ENCODE measurements at regions not wholly inside any gene's neighbourhood (a gene's known extent, or its start where the extent isn't known, plus 50 kb on each side); places are given as distances from the start of the nearest gene placed in this dataset.

- no peaks in the 10 kb centered on the region for H3K4me1 Mint-ChIP-seq
- no peaks in the 10 kb centered on the region for H3K36me3 Mint-ChIP-seq
- ATAC-seq, result no peak
- H3K9me3 Mint-ChIP-seq, result no peaks in the 10 kb centered on the region
- CTCF ChIA-PET, result no interaction called here
- POLR2A ChIA-PET, result no interaction called here
- Histone ChIP-seq H3K4me3 (ENCODE audit: low read length) (no peak overlapping the region), H3K36me3 (ENCODE audit: control insufficient read depth in 2 of 3, insufficient read depth in 3 of 3, low read length in 3 of 3) (no peaks in the 10 kb centered on the region), H3K9me3 (ENCODE audit: control insufficient read depth in 2 of 3, low read length in 3 of 3) (no peaks in the 10 kb centered on the region), H3K4me1 (ENCODE audit: control insufficient read depth in 2 of 2, insufficient read depth in 2 of 2, low read length in 2 of 2) (no peaks in the 10 kb centered on the region), H3K27ac (ENCODE audit: low read depth, low read length) (no peak overlapping the region), H3K27me3 (ENCODE audit: control insufficient read depth in 2 of 2, insufficient read depth in 2 of 2, low read length in 2 of 2) (no peaks in the 10 kb centered on the region)
- no peak overlapping the region for H3K27ac Mint-ChIP-seq
- no peak overlapping the region for H3K4me3 Mint-ChIP-seq
- intact Hi-C loops (cut with micrococcal nuclease), result no loop called here
- no peak for DNase-seq
- peaks cover 0 to 22% (median 6%) of the 10 kb centered on the region in 5 donors for H3K27me3 Mint-ChIP-seq
Observed at GRCh38 chr2:173750831-173751230, 214.3 kb downstream of the SP3 start.

- H3K27ac ChIP-seq (ENCODE audit: low read depth, low read length), result no peak overlapping the region
- H3K36me3 ChIP-seq (ENCODE audit: control insufficient read depth in 2 of 3, insufficient read depth in 3 of 3, low read length in 3 of 3), result no peaks in the 10 kb centered on the region
- H3K9me3 Mint-ChIP-seq, result no peaks in the 10 kb centered on the region
- no peaks in the 10 kb centered on the region for H3K4me1 Mint-ChIP-seq
- CTCF ChIA-PET, result no interaction called here
- H3K4me3 Mint-ChIP-seq, result no peak overlapping the region
- intact Hi-C loops (cut with micrococcal nuclease), result no loop called here
- H3K9me3 ChIP-seq (ENCODE audit: control insufficient read depth in 2 of 3, low read length in 3 of 3), result no peaks in the 10 kb centered on the region
- DNase-seq, result no peak
- ATAC-seq, result no peak
- POLR2A ChIA-PET, result no interaction called here
- peaks cover 0 to 16% (median 5%) of the 10 kb centered on the region in 5 donors for H3K27me3 Mint-ChIP-seq
- H3K36me3 Mint-ChIP-seq, result no peaks in the 10 kb centered on the region
- H3K4me3 ChIP-seq (ENCODE audit: low read length), result no peak overlapping the region
- no peaks in the 10 kb centered on the region for H3K4me1 ChIP-seq (ENCODE audit: control insufficient read depth in 2 of 2, insufficient read depth in 2 of 2, low read length in 2 of 2)
- no peaks in the 10 kb centered on the region for H3K27me3 ChIP-seq (ENCODE audit: control insufficient read depth in 2 of 2, insufficient read depth in 2 of 2, low read length in 2 of 2)
- no peak overlapping the region for H3K27ac Mint-ChIP-seq
Observed at GRCh38 chr2:173751245-173751975, 213.8 kb downstream of the SP3 start.

- Histone ChIP-seq H3K9me3 (ENCODE audit: control insufficient read depth in 2 of 3, low read length in 3 of 3) (no peaks in the 10 kb centered on the region), H3K4me1 (ENCODE audit: control insufficient read depth in 2 of 2, insufficient read depth in 2 of 2, low read length in 2 of 2) (no peaks in the 10 kb centered on the region), H3K36me3 (ENCODE audit: control insufficient read depth in 2 of 3, insufficient read depth in 3 of 3, low read length in 3 of 3) (no peaks in the 10 kb centered on the region), H3K27me3 (ENCODE audit: control insufficient read depth in 2 of 2, insufficient read depth in 2 of 2, low read length in 2 of 2) (no peaks in the 10 kb centered on the region), H3K4me3 (ENCODE audit: low read length) (no peak overlapping the region), H3K27ac (ENCODE audit: low read depth, low read length) (no peak overlapping the region)
- Mint-ChIP-seq H3K4me1 (no peaks in the 10 kb centered on the region), H3K4me3 (no peak overlapping the region), H3K36me3 (no peaks in the 10 kb centered on the region), H3K27me3 (peaks cover 0 to 13% (median 0%) of the 10 kb centered on the region in 5 donors), H3K27ac (no peak overlapping the region), H3K9me3 (no peaks in the 10 kb centered on the region)
- ATAC-seq (no peak), DNase-seq (peak in 2 of 9 donors; percentile 4 to 8)
- ChIA-PET CTCF (no interaction called here), POLR2A (no interaction called here)
- intact Hi-C loops (cut with micrococcal nuclease), result loop anchor here in 1 of 2 donors (1.0 kb wide), 1 partner anchor 288 kb away; no protein-coding TSS in a partner anchor
Observed at GRCh38 chr2:173752152-173752551, 213.0 kb downstream of the SP3 start.

GRCh38 chr2:173753441-173753840 is 211.7 kb downstream of the SP3 start:
- CTCF ChIA-PET, result interaction anchor here (0.6 kb wide), 1 partner anchor 115 kb away, joined by 4 read pairs; no protein-coding TSS in a partner anchor
- Mint-ChIP-seq H3K27me3 (peaks cover 0 to 13% (median 8%) of the 10 kb centered on the region in 5 donors), H3K27ac (no peak overlapping the region), H3K9me3 (no peaks in the 10 kb centered on the region), H3K4me1 (no peaks in the 10 kb centered on the region), H3K4me3 (no peak overlapping the region), H3K36me3 (no peaks in the 10 kb centered on the region)
- Histone ChIP-seq H3K27me3 (ENCODE audit: control insufficient read depth in 2 of 2, insufficient read depth in 2 of 2, low read length in 2 of 2) (peaks cover 0 to 4% of the 10 kb centered on the region in 2 donors), H3K9me3 (ENCODE audit: control insufficient read depth in 2 of 3, low read length in 3 of 3) (no peaks in the 10 kb centered on the region), H3K27ac (ENCODE audit: low read depth, low read length) (no peak overlapping the region), H3K4me1 (ENCODE audit: control insufficient read depth in 2 of 2, insufficient read depth in 2 of 2, low read length in 2 of 2) (no peaks in the 10 kb centered on the region), H3K36me3 (ENCODE audit: control insufficient read depth in 2 of 3, insufficient read depth in 3 of 3, low read length in 3 of 3) (no peaks in the 10 kb centered on the region), H3K4me3 (ENCODE audit: low read length) (no peak overlapping the region)
- POLR2A ChIA-PET, result no interaction called here
- intact Hi-C loops (cut with micrococcal nuclease), result no loop called here
- DNase-seq, result no peak
- ATAC-seq, result no peak

GRCh38 chr2:173754165-173754564 is 211.0 kb downstream of the SP3 start:
- ATAC-seq (no peak), DNase-seq (no peak)
- ChIA-PET POLR2A (no interaction called here), CTCF (no interaction called here)
- Mint-ChIP-seq H3K4me3 (no peak overlapping the region), H3K27ac (no peak overlapping the region), H3K4me1 (no peaks in the 10 kb centered on the region), H3K27me3 (peaks cover 0 to 13% (median 6%) of the 10 kb centered on the region in 5 donors), H3K36me3 (no peaks in the 10 kb centered on the region), H3K9me3 (no peaks in the 10 kb centered on the region)
- intact Hi-C loops (cut with micrococcal nuclease), result no loop called here
- Histone ChIP-seq H3K27ac (ENCODE audit: low read depth, low read length) (no peak overlapping the region), H3K9me3 (ENCODE audit: control insufficient read depth in 2 of 3, low read length in 3 of 3) (no peaks in the 10 kb centered on the region), H3K4me1 (ENCODE audit: control insufficient read depth in 2 of 2, insufficient read depth in 2 of 2, low read length in 2 of 2) (no peaks in the 10 kb centered on the region), H3K36me3 (ENCODE audit: control insufficient read depth in 2 of 3, insufficient read depth in 3 of 3, low read length in 3 of 3) (no peaks in the 10 kb centered on the region), H3K27me3 (ENCODE audit: control insufficient read depth in 2 of 2, insufficient read depth in 2 of 2, low read length in 2 of 2) (peaks cover 0 to 4% of the 10 kb centered on the region in 2 donors), H3K4me3 (ENCODE audit: low read length) (no peak overlapping the region)

- Histone ChIP-seq H3K36me3 (ENCODE audit: control insufficient read depth in 2 of 3, insufficient read depth in 3 of 3, low read length in 3 of 3) (no peaks in the 10 kb centered on the region), H3K27me3 (ENCODE audit: control insufficient read depth in 2 of 2, insufficient read depth in 2 of 2, low read length in 2 of 2) (peaks cover 0 to 4% of the 10 kb centered on the region in 2 donors), H3K27ac (ENCODE audit: low read depth, low read length) (no peak overlapping the region), H3K4me3 (ENCODE audit: low read length) (no peak overlapping the region), H3K4me1 (ENCODE audit: control insufficient read depth in 2 of 2, insufficient read depth in 2 of 2, low read length in 2 of 2) (no peaks in the 10 kb centered on the region), H3K9me3 (ENCODE audit: control insufficient read depth in 2 of 3, low read length in 3 of 3) (no peaks in the 10 kb centered on the region)
- CTCF ChIA-PET, result no interaction called here
- intact Hi-C loops (cut with micrococcal nuclease), result no loop called here
- Mint-ChIP-seq H3K27me3 (peaks cover 0 to 17% (median 4%) of the 10 kb centered on the region in 5 donors), H3K36me3 (no peaks in the 10 kb centered on the region), H3K27ac (no peak overlapping the region), H3K9me3 (no peaks in the 10 kb centered on the region), H3K4me3 (no peak overlapping the region), H3K4me1 (no peaks in the 10 kb centered on the region)
- DNase-seq (no peak), ATAC-seq (no peak)
- POLR2A ChIA-PET, result no interaction called here
Observed at GRCh38 chr2:173754837-173755236, 210.3 kb downstream of the SP3 start.

GRCh38 chr2:173755798-173756197 is 209.4 kb downstream of the SP3 start:
- Mint-ChIP-seq H3K4me3 (no peak overlapping the region), H3K36me3 (no peaks in the 10 kb centered on the region), H3K4me1 (no peaks in the 10 kb centered on the region), H3K9me3 (no peaks in the 10 kb centered on the region), H3K27ac (no peak overlapping the region), H3K27me3 (peaks cover 0 to 14% (median 2%) of the 10 kb centered on the region in 5 donors)
- no peak for ATAC-seq
- ChIA-PET POLR2A (interaction anchor here (0.5 kb wide), 1 partner anchor 356 kb away, joined by 3 read pairs; no protein-coding TSS in a partner anchor), CTCF (no interaction called here)
- Histone ChIP-seq H3K4me3 (ENCODE audit: low read length) (no peak overlapping the region), H3K27me3 (ENCODE audit: control insufficient read depth in 2 of 2, insufficient read depth in 2 of 2, low read length in 2 of 2) (peaks cover 0 to 4% of the 10 kb centered on the region in 2 donors), H3K27ac (ENCODE audit: low read depth, low read length) (no peak overlapping the region), H3K9me3 (ENCODE audit: control insufficient read depth in 2 of 3, low read length in 3 of 3) (no peaks in the 10 kb centered on the region), H3K4me1 (ENCODE audit: control insufficient read depth in 2 of 2, insufficient read depth in 2 of 2, low read length in 2 of 2) (no peaks in the 10 kb centered on the region), H3K36me3 (ENCODE audit: control insufficient read depth in 2 of 3, insufficient read depth in 3 of 3, low read length in 3 of 3) (no peaks in the 10 kb centered on the region)
- DNase-seq, result no peak
- intact Hi-C loops (cut with micrococcal nuclease), result no loop called here

Measured in naive thymus-derived CD4-positive, alpha-beta T cell (primary cell).